ENCODE measurements at regions not wholly inside any gene's neighbourhood (a gene's known extent, or its start where the extent isn't known, plus 50 kb on each side); places are given as distances from the start of the nearest gene placed in this dataset.
"Not testable (repeated sequence)": the region's sequence is repeated elsewhere in the genome, so short reads cannot be mapped to it uniquely, and the experiment has no call there.

- DNase-seq = no peak
Observed at GRCh38 chr5:124614836-124615385, 131.5 kb downstream of the ZNF608 start.

- DNase-seq = no peak
Observed at GRCh38 chr5:124614105-124614504, 132.3 kb downstream of the ZNF608 start.

GRCh38 chr5:124613273-124613953 is 133.0 kb downstream of the ZNF608 start:
- DNase-seq = no peak

- DNase-seq = no peak
Observed at GRCh38 chr5:124612023-124612422, 134.4 kb downstream of the ZNF608 start.

- DNase-seq = not testable (repeated sequence)
Observed at GRCh38 chr5:124611262-124611661, 135.2 kb downstream of the ZNF608 start.

GRCh38 chr5:124609685-124610084 is 136.8 kb downstream of the ZNF608 start:
- not testable (repeated sequence) for DNase-seq

- DNase-seq = no peak
Observed at GRCh38 chr5:124606543-124606942, 139.9 kb downstream of the ZNF608 start.

GRCh38 chr5:124606093-124606492 is 140.3 kb downstream of the ZNF608 start:
- DNase-seq = no peak

GRCh38 chr5:124605541-124605940 is 140.9 kb downstream of the ZNF608 start:
- no peak for DNase-seq

GRCh38 chr5:124604419-124604818 is 142.0 kb downstream of the ZNF608 start:
- no peak for DNase-seq

- no peak for DNase-seq
Observed at GRCh38 chr5:124602925-124603650, 143.4 kb downstream of the ZNF608 start.

- DNase-seq = no peak
Observed at GRCh38 chr5:124599028-124599973, 147.1 kb downstream of the ZNF608 start.

GRCh38 chr5:124596595-124597421 is 149.6 kb downstream of the ZNF608 start:
- no peak for DNase-seq

- DNase-seq = no peak
Observed at GRCh38 chr5:124593952-124594351, 152.5 kb downstream of the ZNF608 start.

GRCh38 chr5:124592891-124593290 is 153.5 kb downstream of the ZNF608 start:
- DNase-seq = no peak

- DNase-seq = no peak
Observed at GRCh38 chr5:124591583-124591982, 154.9 kb downstream of the ZNF608 start.

GRCh38 chr5:124590686-124591085 is 155.8 kb downstream of the ZNF608 start:
- no peak for DNase-seq

- no peak for DNase-seq
Observed at GRCh38 chr5:124587280-124587679, 159.2 kb downstream of the ZNF608 start.

GRCh38 chr5:124584991-124585715 is 161.3 kb downstream of the ZNF608 start:
- DNase-seq = no peak

- peak in 1 of 5 donors; percentile 84 for DNase-seq
Observed at GRCh38 chr5:124583469-124584350, 162.7 kb downstream of the ZNF608 start.
